ENCODE measurements at regions not wholly inside any gene's neighbourhood (a gene's known extent, or its start where the extent isn't known, plus 50 kb on each side); places are given as distances from the start of the nearest gene placed in this dataset.

GRCh38 chr5:77893225-77893860, 117.2 kb upstream of the TBCA start:
- TF ChIP-seq POLR2A (IDR thresholded peaks at IDR 0.05) (no peak), CTCF (IDR thresholded peaks at IDR 0.05) (no peak)

Data from vagina (tissue), 2 donors.